Body of pancreas (tissue), 4 donors: ENCODE measurements at regions not wholly inside any gene's neighbourhood (a gene's known extent, or its start where the extent isn't known, plus 50 kb on each side); places are given as distances from the start of the nearest gene placed in this dataset.

ENCODE experiments used
- POLR2A ChIP-seq, 3 donors: fragments of 450-650 bp; IDR thresholded peaks; one replicate each; pipeline ENCODE4 v1.6.1; 2016; ENCODE audit warnings: antibody characterized with exemption in 3 of 3, mild to moderate bottlenecking in 2 of 3
- TF ChIP-seq, protein P1 (sequence below), 7 experiments: fragments of 450-650 bp in 4 of 7; fragments of 200-600 bp in 3 of 7; sonication (generic) in 3 of 7; IDR thresholded peaks; one replicate each; pipeline ENCODE4 v1.5.1; 2016 to 2019; ENCODE audit warnings: antibody characterized with exemption in 7 of 7

DNA sequence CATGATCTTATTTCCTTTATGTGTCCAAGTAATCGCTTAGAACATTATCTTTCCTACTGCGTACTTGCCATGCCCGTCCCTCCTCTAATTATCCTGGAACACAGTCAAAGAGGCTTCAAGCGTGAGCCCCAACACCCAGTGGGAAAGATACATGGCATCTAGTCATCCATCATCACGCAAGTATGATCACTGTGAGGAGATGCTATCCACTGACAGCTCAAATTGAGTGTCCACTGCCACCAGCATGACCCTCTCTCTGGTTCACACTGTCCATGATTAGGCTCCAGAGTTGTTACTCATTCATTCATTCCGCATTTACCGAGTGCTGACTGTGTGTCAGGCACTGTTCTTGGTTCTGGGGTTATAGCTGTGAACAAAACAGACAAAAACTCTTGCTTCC lies 124.6 kb downstream of the COPS8 start:
- TF ChIP-seq, protein P1, sequence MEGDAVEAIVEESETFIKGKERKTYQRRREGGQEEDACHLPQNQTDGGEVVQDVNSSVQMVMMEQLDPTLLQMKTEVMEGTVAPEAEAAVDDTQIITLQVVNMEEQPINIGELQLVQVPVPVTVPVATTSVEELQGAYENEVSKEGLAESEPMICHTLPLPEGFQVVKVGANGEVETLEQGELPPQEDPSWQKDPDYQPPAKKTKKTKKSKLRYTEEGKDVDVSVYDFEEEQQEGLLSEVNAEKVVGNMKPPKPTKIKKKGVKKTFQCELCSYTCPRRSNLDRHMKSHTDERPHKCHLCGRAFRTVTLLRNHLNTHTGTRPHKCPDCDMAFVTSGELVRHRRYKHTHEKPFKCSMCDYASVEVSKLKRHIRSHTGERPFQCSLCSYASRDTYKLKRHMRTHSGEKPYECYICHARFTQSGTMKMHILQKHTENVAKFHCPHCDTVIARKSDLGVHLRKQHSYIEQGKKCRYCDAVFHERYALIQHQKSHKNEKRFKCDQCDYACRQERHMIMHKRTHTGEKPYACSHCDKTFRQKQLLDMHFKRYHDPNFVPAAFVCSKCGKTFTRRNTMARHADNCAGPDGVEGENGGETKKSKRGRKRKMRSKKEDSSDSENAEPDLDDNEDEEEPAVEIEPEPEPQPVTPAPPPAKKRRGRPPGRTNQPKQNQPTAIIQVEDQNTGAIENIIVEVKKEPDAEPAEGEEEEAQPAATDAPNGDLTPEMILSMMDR (IDR thresholded peaks at IDR 0.05) = no peak
- TF ChIP-seq POLR2A (IDR thresholded peaks at IDR 0.05) = no peak
